HL-60 (cell line): ENCODE measurements at regions not wholly inside any gene's neighbourhood (a gene's known extent, or its start where the extent isn't known, plus 50 kb on each side); places are given as distances from the start of the nearest gene placed in this dataset.

Experiments
- DNase-seq, 2 experiments: peaks; one replicate each; pipeline ENCODE4 v3.0.0-alpha.2; 2010 to 2020; ENCODE audit warnings: low read depth in 1 of 2, low spot score in 1 of 2
- H3K27ac ChIP-seq: fragments of 250-450 bp; sonication (Bioruptor Pico); replicated peaks from 2 replicates; pipeline ENCODE4 v1.5.1; 2020; ENCODE audit warnings: mild to moderate bottlenecking, moderate library complexity
- H3K27me3 ChIP-seq: fragments of 250-450 bp; sonication (Bioruptor Pico); 2 replicates; pipeline ENCODE4 v1.5.1; 2021; ENCODE audit warnings: mild to moderate bottlenecking, moderate library complexity; ENCODE audit not compliant: insufficient read depth, poor library complexity, severe bottlenecking
- H3K4me3 ChIP-seq: replicated peaks from 2 replicates; pipeline ENCODE4 v1.5.1; 2011; ENCODE audit warnings: mild to moderate bottlenecking, control low read depth, low read length; ENCODE audit not compliant: insufficient read depth
- GABPA ChIP-seq: IDR thresholded peaks from 2 replicates; pipeline ENCODE4 v1.6.1; 2012; ENCODE audit warnings: low read depth
- POLR2AphosphoS5 ChIP-seq: IDR thresholded peaks from 2 replicates; pipeline ENCODE4 v1.6.1; 2012; ENCODE audit warnings: low read depth
- SPI1 ChIP-seq: IDR thresholded peaks from 2 replicates; pipeline ENCODE4 v1.6.1; 2012; ENCODE audit warnings: low read depth, mild to moderate bottlenecking, borderline replicate concordance
- TF ChIP-seq, protein P1 (sequence below): IDR thresholded peaks from 2 replicates; pipeline ENCODE4 v1.6.1; 2012; ENCODE audit warnings: low read depth; ENCODE audit not compliant: insufficient replicate concordance
- TF ChIP-seq, protein P2 (sequence below): IDR thresholded peaks from one replicate; pipeline ENCODE4 v1.5.1; 2011; ENCODE audit warnings: low read length, control low read depth, inconsistent platforms; ENCODE audit not compliant: insufficient read depth

DNA sequence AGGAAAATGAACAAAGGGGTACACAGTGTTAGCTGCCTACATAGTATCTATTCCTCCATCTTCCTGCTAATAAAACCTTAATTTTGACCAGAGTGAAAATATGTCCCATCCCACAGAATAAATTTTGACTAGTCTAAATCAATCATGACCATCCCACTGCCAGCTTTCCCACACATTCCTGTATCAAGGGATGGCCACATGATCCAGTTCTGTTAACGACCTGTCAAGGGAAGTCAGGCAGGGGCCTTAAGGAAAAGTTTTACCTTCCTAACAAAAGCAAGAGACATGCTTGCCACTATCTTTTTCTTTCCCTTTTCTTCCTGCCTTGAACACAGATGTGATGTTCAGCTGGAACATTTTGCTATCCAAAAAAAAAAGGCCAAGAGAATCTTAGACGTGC is 185.0 kb upstream of the CHAC2 start:
- no peak overlapping the region for H3K4me3 ChIP-seq
- DNase-seq: no peak
- no peaks in the 10 kb centered on the region for H3K27me3 ChIP-seq
- H3K27ac ChIP-seq: no peak overlapping the region
- TF ChIP-seq SPI1 (no peak), GABPA (no peak), POLR2AphosphoS5 (no peak)

DNA sequence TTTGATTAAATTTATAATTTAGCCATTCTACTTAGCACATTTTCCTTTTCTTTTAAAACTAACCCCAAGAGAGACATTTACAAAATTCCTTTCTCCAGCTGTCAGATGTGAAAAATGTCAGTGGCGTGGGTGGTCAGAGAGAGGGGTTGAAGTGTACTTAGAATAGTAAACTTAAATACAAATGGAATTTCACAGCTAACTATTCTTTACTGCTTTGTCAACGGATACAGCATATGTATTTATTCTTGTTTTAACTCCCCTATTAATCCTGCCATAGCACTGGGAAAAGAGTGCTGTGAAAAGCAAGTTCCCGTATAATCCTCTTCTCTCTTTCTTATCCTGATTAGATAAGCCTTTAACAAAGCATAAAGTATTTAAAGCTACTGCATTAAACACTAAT is 191.4 kb upstream of the CHAC2 start:
- Histone ChIP-seq H3K27me3 (no peaks in the 10 kb centered on the region), H3K4me3 (no peak overlapping the region), H3K27ac (no peak overlapping the region)
- no peak for DNase-seq
- TF ChIP-seq, protein P1, sequence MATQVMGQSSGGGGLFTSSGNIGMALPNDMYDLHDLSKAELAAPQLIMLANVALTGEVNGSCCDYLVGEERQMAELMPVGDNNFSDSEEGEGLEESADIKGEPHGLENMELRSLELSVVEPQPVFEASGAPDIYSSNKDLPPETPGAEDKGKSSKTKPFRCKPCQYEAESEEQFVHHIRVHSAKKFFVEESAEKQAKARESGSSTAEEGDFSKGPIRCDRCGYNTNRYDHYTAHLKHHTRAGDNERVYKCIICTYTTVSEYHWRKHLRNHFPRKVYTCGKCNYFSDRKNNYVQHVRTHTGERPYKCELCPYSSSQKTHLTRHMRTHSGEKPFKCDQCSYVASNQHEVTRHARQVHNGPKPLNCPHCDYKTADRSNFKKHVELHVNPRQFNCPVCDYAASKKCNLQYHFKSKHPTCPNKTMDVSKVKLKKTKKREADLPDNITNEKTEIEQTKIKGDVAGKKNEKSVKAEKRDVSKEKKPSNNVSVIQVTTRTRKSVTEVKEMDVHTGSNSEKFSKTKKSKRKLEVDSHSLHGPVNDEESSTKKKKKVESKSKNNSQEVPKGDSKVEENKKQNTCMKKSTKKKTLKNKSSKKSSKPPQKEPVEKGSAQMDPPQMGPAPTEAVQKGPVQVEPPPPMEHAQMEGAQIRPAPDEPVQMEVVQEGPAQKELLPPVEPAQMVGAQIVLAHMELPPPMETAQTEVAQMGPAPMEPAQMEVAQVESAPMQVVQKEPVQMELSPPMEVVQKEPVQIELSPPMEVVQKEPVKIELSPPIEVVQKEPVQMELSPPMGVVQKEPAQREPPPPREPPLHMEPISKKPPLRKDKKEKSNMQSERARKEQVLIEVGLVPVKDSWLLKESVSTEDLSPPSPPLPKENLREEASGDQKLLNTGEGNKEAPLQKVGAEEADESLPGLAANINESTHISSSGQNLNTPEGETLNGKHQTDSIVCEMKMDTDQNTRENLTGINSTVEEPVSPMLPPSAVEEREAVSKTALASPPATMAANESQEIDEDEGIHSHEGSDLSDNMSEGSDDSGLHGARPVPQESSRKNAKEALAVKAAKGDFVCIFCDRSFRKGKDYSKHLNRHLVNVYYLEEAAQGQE: no peak
- no peak for TF ChIP-seq SPI1
- TF ChIP-seq POLR2AphosphoS5: no peak
- TF ChIP-seq, protein P2, sequence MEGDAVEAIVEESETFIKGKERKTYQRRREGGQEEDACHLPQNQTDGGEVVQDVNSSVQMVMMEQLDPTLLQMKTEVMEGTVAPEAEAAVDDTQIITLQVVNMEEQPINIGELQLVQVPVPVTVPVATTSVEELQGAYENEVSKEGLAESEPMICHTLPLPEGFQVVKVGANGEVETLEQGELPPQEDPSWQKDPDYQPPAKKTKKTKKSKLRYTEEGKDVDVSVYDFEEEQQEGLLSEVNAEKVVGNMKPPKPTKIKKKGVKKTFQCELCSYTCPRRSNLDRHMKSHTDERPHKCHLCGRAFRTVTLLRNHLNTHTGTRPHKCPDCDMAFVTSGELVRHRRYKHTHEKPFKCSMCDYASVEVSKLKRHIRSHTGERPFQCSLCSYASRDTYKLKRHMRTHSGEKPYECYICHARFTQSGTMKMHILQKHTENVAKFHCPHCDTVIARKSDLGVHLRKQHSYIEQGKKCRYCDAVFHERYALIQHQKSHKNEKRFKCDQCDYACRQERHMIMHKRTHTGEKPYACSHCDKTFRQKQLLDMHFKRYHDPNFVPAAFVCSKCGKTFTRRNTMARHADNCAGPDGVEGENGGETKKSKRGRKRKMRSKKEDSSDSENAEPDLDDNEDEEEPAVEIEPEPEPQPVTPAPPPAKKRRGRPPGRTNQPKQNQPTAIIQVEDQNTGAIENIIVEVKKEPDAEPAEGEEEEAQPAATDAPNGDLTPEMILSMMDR: no peak
- no peak for TF ChIP-seq GABPA

DNA sequence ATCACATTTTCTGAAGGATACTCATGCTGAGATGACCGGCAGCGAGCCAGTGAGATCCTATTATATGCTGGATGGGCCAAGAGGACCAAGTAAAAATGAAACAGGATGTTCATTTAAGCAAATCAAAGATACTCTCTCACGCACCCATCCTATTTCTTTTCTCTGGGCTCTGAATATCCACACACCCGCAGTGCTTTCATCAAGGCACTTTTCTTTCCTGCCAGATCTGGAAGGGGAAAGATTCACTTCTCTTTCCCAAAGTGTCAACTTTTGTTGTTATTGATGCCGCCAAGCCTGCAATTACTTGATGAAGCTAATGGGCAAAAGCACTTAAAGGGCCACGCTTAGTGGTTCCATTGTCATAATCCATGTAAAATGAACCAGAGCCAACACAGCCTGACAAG is 191.9 kb upstream of the CHAC2 start:
- Histone ChIP-seq H3K27ac (no peak overlapping the region), H3K4me3 (no peak overlapping the region), H3K27me3 (no peaks in the 10 kb centered on the region)
- TF ChIP-seq, protein P1: no peak
- no peak for TF ChIP-seq SPI1
- no peak for TF ChIP-seq GABPA
- TF ChIP-seq POLR2AphosphoS5: no peak
- no peak for DNase-seq

DNA sequence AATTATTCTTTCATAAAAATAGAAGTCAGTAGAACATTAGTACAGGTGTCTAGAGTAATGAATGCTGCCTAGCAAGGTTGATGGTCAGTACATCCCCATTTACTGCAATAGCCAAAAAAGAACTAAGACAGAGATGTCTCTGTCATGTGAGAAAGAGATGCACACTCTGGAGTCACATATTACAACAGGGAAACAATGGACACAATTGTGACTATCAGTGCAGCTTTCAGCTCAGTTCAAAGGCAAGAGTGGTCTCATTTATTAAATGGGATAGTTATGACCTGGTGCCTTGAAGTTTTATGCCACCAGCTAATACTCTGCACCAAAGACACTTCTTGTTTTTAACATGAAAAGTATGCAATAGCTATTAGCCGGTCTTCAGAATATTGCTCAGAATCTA is 194.9 kb upstream of the CHAC2 start:
- Histone ChIP-seq H3K4me3 (no peak overlapping the region), H3K27ac (no peak overlapping the region)

More for the DNA sequence above, 194.9 kb upstream of the CHAC2 start:
- H3K27me3 ChIP-seq: no peaks in the 10 kb centered on the region
- no peak for DNase-seq
- TF ChIP-seq, protein P2: no peak
- TF ChIP-seq GABPA (no peak), POLR2AphosphoS5 (no peak), SPI1 (no peak)
- TF ChIP-seq, protein P1: no peak
